ENCODE measurements at regions not wholly inside any gene's neighbourhood (a gene's known extent, or its start where the extent isn't known, plus 50 kb on each side); places are given as distances from the start of the nearest gene placed in this dataset.

GRCh38 chr4:187414716-187415115 lies 580.9 kb upstream of the ZFP42 start:
- TF ChIP-seq POLR2AphosphoS5 (IDR thresholded peaks at IDR 0.05; ENCODE audit: low read depth, low read length) (no peak), REST (IDR thresholded peaks at IDR 0.05; ENCODE audit: insufficient read depth in 1 of 2, low read depth in 2 of 2, low read length in 2 of 2) (no peak)
